ENCODE measurements at regions not wholly inside any gene's neighbourhood (a gene's known extent, or its start where the extent isn't known, plus 50 kb on each side); places are given as distances from the start of the nearest gene placed in this dataset.

DNA sequence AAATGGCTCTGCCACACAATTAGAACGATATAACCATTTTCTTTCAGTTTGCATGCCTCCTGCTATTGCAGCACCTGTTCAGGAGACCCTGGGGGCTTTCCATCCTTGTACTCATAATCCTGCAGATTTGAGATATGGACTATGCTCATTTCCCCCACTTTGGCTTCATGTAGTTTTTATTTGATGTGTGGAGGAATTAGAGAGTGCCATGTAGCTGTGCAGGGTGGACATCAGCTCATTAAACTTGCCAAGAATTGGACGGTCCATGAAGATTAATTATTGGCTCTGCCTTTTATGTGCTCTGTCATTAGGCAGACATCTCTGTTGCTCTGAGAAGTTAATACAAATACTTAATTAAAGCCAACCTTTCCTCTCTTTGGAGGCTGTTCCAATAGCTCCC, 66.2 kb upstream of the CD83 start:
- Mint-ChIP-seq H3K9me3 (ENCODE audit: low read depth) (no peaks in the 10 kb centered on the region), H3K27me3 (peaks cover 27% of the 10 kb centered on the region), H3K4me3 (ENCODE audit: low read depth) (no peak overlapping the region), H3K36me3 (ENCODE audit: insufficient read depth) (no peaks in the 10 kb centered on the region), H3K27ac (no peak overlapping the region), H3K4me1 (ENCODE audit: low read depth) (peaks cover 3% of the 10 kb centered on the region)
- DNase-seq (ENCODE audit: low spot score, unreplicated experiment): no peak
- TF ChIP-seq, protein P1, sequence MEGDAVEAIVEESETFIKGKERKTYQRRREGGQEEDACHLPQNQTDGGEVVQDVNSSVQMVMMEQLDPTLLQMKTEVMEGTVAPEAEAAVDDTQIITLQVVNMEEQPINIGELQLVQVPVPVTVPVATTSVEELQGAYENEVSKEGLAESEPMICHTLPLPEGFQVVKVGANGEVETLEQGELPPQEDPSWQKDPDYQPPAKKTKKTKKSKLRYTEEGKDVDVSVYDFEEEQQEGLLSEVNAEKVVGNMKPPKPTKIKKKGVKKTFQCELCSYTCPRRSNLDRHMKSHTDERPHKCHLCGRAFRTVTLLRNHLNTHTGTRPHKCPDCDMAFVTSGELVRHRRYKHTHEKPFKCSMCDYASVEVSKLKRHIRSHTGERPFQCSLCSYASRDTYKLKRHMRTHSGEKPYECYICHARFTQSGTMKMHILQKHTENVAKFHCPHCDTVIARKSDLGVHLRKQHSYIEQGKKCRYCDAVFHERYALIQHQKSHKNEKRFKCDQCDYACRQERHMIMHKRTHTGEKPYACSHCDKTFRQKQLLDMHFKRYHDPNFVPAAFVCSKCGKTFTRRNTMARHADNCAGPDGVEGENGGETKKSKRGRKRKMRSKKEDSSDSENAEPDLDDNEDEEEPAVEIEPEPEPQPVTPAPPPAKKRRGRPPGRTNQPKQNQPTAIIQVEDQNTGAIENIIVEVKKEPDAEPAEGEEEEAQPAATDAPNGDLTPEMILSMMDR (IDR thresholded peaks at IDR 0.05; ENCODE audit: unreplicated experiment): no peak

- no peak overlapping the region for H3K27ac Mint-ChIP-seq
- no peak for DNase-seq (ENCODE audit: low spot score, unreplicated experiment)
- H3K36me3 Mint-ChIP-seq (ENCODE audit: insufficient read depth): no peaks in the 10 kb centered on the region
- H3K4me3 Mint-ChIP-seq (ENCODE audit: low read depth): no peak overlapping the region
- H3K9me3 Mint-ChIP-seq (ENCODE audit: low read depth): no peaks in the 10 kb centered on the region
- H3K27me3 Mint-ChIP-seq: peaks cover 20% of the 10 kb centered on the region
- TF ChIP-seq, protein P1 (IDR thresholded peaks at IDR 0.05; ENCODE audit: unreplicated experiment): no peak
- peaks cover 2% of the 10 kb centered on the region for H3K4me1 Mint-ChIP-seq (ENCODE audit: low read depth)
Measured at GRCh38 chr6:14053811-14054210, 63.8 kb upstream of the CD83 start.

DNA sequence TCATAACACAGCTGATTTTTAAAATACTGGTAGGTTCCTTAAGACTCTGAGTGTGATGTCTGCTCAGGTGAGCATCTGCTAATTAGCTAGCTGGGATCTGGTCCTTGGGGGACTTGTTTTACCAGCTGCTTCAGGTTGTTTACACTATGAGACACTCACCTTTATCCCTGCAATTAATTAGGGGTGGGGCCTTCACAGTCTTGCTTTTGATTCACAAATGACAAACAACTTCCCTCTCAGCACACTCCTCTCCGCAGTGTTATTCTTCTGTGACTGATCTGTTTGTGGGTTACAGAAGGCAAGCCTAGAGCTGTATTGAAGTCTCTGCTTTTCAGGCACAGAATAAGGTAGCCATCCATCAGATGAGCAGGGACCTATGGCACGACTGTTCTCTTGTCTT, 62.0 kb upstream of the CD83 start:
- TF ChIP-seq, protein P1 (IDR thresholded peaks at IDR 0.05; ENCODE audit: unreplicated experiment): no peak
- H3K36me3 Mint-ChIP-seq (ENCODE audit: insufficient read depth): no peaks in the 10 kb centered on the region
- H3K4me1 Mint-ChIP-seq (ENCODE audit: low read depth): no peaks in the 10 kb centered on the region
- no peak overlapping the region for H3K27ac Mint-ChIP-seq
- H3K27me3 Mint-ChIP-seq: peaks cover 19% of the 10 kb centered on the region
- no peak for DNase-seq (ENCODE audit: low spot score, unreplicated experiment)
- H3K4me3 Mint-ChIP-seq (ENCODE audit: low read depth): no peak overlapping the region
- H3K9me3 Mint-ChIP-seq (ENCODE audit: low read depth): no peaks in the 10 kb centered on the region

DNA sequence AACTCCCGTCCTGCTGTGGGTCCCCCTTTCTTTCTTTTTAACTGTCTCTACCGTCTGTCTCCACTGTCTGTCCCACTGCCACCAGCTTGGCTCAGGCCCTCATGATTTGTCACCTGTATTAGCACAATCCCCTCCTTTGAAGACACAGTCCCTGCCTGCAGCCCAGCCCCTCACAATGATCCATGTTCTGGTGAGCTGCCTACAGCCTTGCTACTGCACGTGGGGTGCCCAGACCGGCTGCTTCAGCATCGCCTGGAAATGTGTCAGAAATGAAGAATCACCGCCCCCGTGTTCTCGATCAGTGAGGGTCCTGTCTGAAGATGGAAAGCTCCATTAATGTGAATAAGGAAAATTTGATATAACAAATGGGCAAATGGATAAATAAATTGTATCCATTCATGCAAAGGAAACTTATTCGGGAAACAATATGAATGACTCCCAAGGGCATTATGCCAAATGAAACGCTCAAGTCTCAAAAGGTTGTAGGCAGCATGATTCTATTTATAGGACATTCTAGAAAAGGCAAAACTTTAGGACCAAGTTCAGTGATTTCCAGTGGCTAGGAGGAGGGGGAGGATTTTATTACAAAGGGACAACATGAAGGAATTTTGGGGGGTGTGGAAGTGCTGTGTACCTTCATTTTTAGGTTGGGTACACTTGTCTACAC, 59.4 kb upstream of the CD83 start:
- TF ChIP-seq, protein P1 (IDR thresholded peaks at IDR 0.05; ENCODE audit: unreplicated experiment): no peak
- H3K4me3 Mint-ChIP-seq (ENCODE audit: low read depth): no peak overlapping the region
- peaks cover 12% of the 10 kb centered on the region for H3K27me3 Mint-ChIP-seq
- DNase-seq (ENCODE audit: low spot score, unreplicated experiment): no peak
- no peak overlapping the region for H3K27ac Mint-ChIP-seq
- peaks cover 8% of the 10 kb centered on the region for H3K9me3 Mint-ChIP-seq (ENCODE audit: low read depth)
- no peaks in the 10 kb centered on the region for H3K36me3 Mint-ChIP-seq (ENCODE audit: insufficient read depth)
- H3K4me1 Mint-ChIP-seq (ENCODE audit: low read depth): no peaks in the 10 kb centered on the region

- H3K4me1 Mint-ChIP-seq (ENCODE audit: low read depth): no peaks in the 10 kb centered on the region
- no peaks in the 10 kb centered on the region for H3K36me3 Mint-ChIP-seq (ENCODE audit: insufficient read depth)
- H3K4me3 Mint-ChIP-seq (ENCODE audit: low read depth): no peak overlapping the region
- TF ChIP-seq, protein P1 (IDR thresholded peaks at IDR 0.05; ENCODE audit: unreplicated experiment): no peak
- no peak overlapping the region for H3K27ac Mint-ChIP-seq
- peaks cover 8% of the 10 kb centered on the region for H3K9me3 Mint-ChIP-seq (ENCODE audit: low read depth)
- no peak for DNase-seq (ENCODE audit: low spot score, unreplicated experiment)
- H3K27me3 Mint-ChIP-seq: peaks cover 12% of the 10 kb centered on the region
Measured at GRCh38 chr6:14058735-14059134, 58.8 kb upstream of the CD83 start.
